IPS DF 6.9 (cell line): ENCODE measurements at regions not wholly inside any gene's neighbourhood (a gene's known extent, or its start where the extent isn't known, plus 50 kb on each side); places are given as distances from the start of the nearest gene placed in this dataset.
A peak's percentile ranks its signal among the peaks of the same experiment; 100 is the strongest.

ENCODE experiments used
- DNase-seq: peaks from one replicate; pipeline ENCODE4 v3.0.0-alpha.2; 2013; ENCODE audit warnings: low read depth, low spot score
- H3K27ac ChIP-seq: one replicate; pipeline ENCODE4 v1.5.1; 2013; ENCODE audit warnings: low read length, control low read depth
- H3K27me3 ChIP-seq: 2 replicates; pipeline ENCODE4 v1.6.1; 2013; ENCODE audit warnings: mild to moderate bottlenecking, low read length; ENCODE audit not compliant: control insufficient read depth, insufficient read depth
- H3K36me3 ChIP-seq: 2 replicates; pipeline ENCODE4 v1.6.1; 2013; ENCODE audit warnings: low read length; ENCODE audit not compliant: control insufficient read depth, insufficient read depth
- H3K4me1 ChIP-seq: 2 replicates; pipeline ENCODE4 v1.6.1; 2013; ENCODE audit warnings: low read length; ENCODE audit not compliant: control insufficient read depth, insufficient read depth
- H3K4me3 ChIP-seq: 2 replicates; pipeline ENCODE4 v1.5.1; 2013; ENCODE audit warnings: mild to moderate bottlenecking, low read length
- H3K9me3 ChIP-seq: 2 replicates; pipeline ENCODE4 v1.6.1; 2013; ENCODE audit warnings: low read length, inconsistent platforms; ENCODE audit not compliant: control insufficient read depth, insufficient read depth
- WGBS: extraction: QIAGEN DNeasy Blood & Tissue Kit; methylation state at CpG from one replicate; pipeline ENCODE4 v1.1.7; 2013; ENCODE audit warnings: mixed read lengths, missing lambda C conversion rate; ENCODE audit not compliant: insufficient read length, insufficient coverage; 5-methylcytosine and 5-hydroxymethylcytosine counted together

- no peak for DNase-seq
- H3K4me3 ChIP-seq: no peak overlapping the region
- H3K36me3 ChIP-seq: no peaks in the 10 kb centered on the region
- H3K4me1 ChIP-seq: no peaks in the 10 kb centered on the region
- no CpG with 5 or more reads among the region's 1 CpG for WGBS
- H3K27me3 ChIP-seq: no peaks in the 10 kb centered on the region
- no peak overlapping the region for H3K27ac ChIP-seq
- H3K9me3 ChIP-seq: no peaks in the 10 kb centered on the region
These were observed 55.6 kb downstream of the PBDC1 start for GRCh38 chrX:76228499-76228898.

GRCh38 chrX:76248901-76249300 is 76.0 kb downstream of the PBDC1 start:
- H3K27me3 ChIP-seq: no peaks in the 10 kb centered on the region
- no peaks in the 10 kb centered on the region for H3K36me3 ChIP-seq
- H3K4me1 ChIP-seq: no peaks in the 10 kb centered on the region
- DNase-seq: no peak
- no peak overlapping the region for H3K27ac ChIP-seq
- H3K4me3 ChIP-seq: no peak overlapping the region
- no peaks in the 10 kb centered on the region for H3K9me3 ChIP-seq
- WGBS: no CpG with 5 or more reads among the region's 2 CpGs

- Histone ChIP-seq H3K4me3 (no peak overlapping the region), H3K9me3 (no peaks in the 10 kb centered on the region), H3K36me3 (no peaks in the 10 kb centered on the region), H3K27me3 (no peaks in the 10 kb centered on the region), H3K4me1 (no peaks in the 10 kb centered on the region), H3K27ac (no peak overlapping the region)
- peak; percentile 4 for DNase-seq
- no CpG with 5 or more reads among the region's 3 CpGs for WGBS
These were observed 80.6 kb downstream of the PBDC1 start for GRCh38 chrX:76253432-76253831.

GRCh38 chrX:76279007-76279406 is 106.1 kb downstream of the PBDC1 start:
- peak; percentile 20 for DNase-seq
- Histone ChIP-seq H3K9me3 (no peaks in the 10 kb centered on the region), H3K4me3 (no peak overlapping the region), H3K27me3 (no peaks in the 10 kb centered on the region), H3K36me3 (no peaks in the 10 kb centered on the region), H3K27ac (no peak overlapping the region), H3K4me1 (no peaks in the 10 kb centered on the region; the same call in 1 of the 2 replicates)
